Natural killer cell (primary cell): ENCODE measurements at regions not wholly inside any gene's neighbourhood (a gene's known extent, or its start where the extent isn't known, plus 50 kb on each side); places are given as distances from the start of the nearest gene placed in this dataset.

Experiments
- ATAC-seq, 3 donors: fragments of 150-1000 bp in 2 of 3; fragments of 200-7000 bp in 1 of 3; cut with Tn5 transposase; 1 replicate in 1 of 3; 2 replicates in 2 of 3; pipeline ENCODE4 v1.10.0; 2021; ENCODE audit warnings: mild to moderate bottlenecking in 2 of 3, moderate library complexity in 2 of 3
- DNase-seq, 2 donors: peaks; one replicate each; pipeline versions ENCODE4 v3.0.0 to v3.0.0-alpha.2; 2013 to 2021; ENCODE audit warnings: mixed read lengths in 1 of 2
- H3K27ac ChIP-seq: one replicate; pipeline ENCODE4 v1.5.1; 2013; ENCODE audit warnings: mild to moderate bottlenecking, low read length
- H3K27me3 ChIP-seq: one replicate; pipeline ENCODE4 v1.6.1; 2013; ENCODE audit warnings: low read length; ENCODE audit not compliant: control insufficient read depth, insufficient read depth
- H3K36me3 ChIP-seq: one replicate; pipeline ENCODE4 v1.6.1; 2013; ENCODE audit warnings: low read length; ENCODE audit not compliant: control insufficient read depth, insufficient read depth
- H3K4me1 ChIP-seq: one replicate; pipeline ENCODE4 v1.6.1; 2013; ENCODE audit warnings: low read length; ENCODE audit not compliant: control insufficient read depth, insufficient read depth
- H3K4me3 ChIP-seq: one replicate; pipeline ENCODE4 v1.5.1; 2013; ENCODE audit warnings: low read length
- H3K9me3 ChIP-seq: one replicate; pipeline ENCODE4 v1.6.1; 2013; ENCODE audit warnings: low read length; ENCODE audit not compliant: control insufficient read depth, insufficient read depth
- H3K27ac Mint-ChIP-seq, 2 donors: one replicate each; pipeline ENCODE4 v1.8.0; 2022; ENCODE audit warnings: mild to moderate bottlenecking in 2 of 2, mixed read lengths in 2 of 2, moderate library complexity in 1 of 2
- H3K27me3 Mint-ChIP-seq, 2 donors: one replicate each; pipeline ENCODE4 v1.8.0; 2022; ENCODE audit warnings: low read depth in 2 of 2, mixed read lengths in 2 of 2
- H3K36me3 Mint-ChIP-seq: one replicate; pipeline ENCODE4 v1.8.0; 2022; ENCODE audit warnings: mixed read lengths
- H3K4me1 Mint-ChIP-seq, 2 donors: one replicate each; pipeline ENCODE4 v1.8.0; 2022; ENCODE audit warnings: mixed read lengths in 2 of 2
- H3K4me3 Mint-ChIP-seq: one replicate; pipeline ENCODE4 v1.8.0; 2022; ENCODE audit warnings: mild to moderate bottlenecking, moderate library complexity, mixed read lengths
- H3K9me3 Mint-ChIP-seq, 2 donors: one replicate each; pipeline ENCODE4 v1.8.0; 2022; ENCODE audit warnings: mixed read lengths in 2 of 2
- CTCF ChIP-seq: fragments of 200-600 bp; IDR thresholded peaks from one replicate; pipeline ENCODE4 v1.8.0; 2022; ENCODE audit warnings: antibody characterized with exemption
- WGBS: methylation state at CpG from one replicate; pipeline ENCODE4 v1.1.7; 2013; ENCODE audit warnings: missing lambda C conversion rate; ENCODE audit not compliant: insufficient coverage; 5-methylcytosine and 5-hydroxymethylcytosine counted together
- intact Hi-C: fragments of 100-400 bp; cut with micrococcal nuclease; formaldehyde crosslinking; loops from one replicate; pipeline ENCODE4 v1.14.2; 2022

GRCh38 chr14:94700336-94700735, 69.6 kb downstream of the GSC start:
- Histone ChIP-seq H3K27ac (no peak overlapping the region), H3K36me3 (no peaks in the 10 kb centered on the region), H3K4me1 (no peaks in the 10 kb centered on the region), H3K4me3 (no peak overlapping the region), H3K9me3 (no peaks in the 10 kb centered on the region), H3K27me3 (no peaks in the 10 kb centered on the region)
- no peak overlapping the region for H3K4me3 Mint-ChIP-seq
- H3K27me3 Mint-ChIP-seq: no peaks in the 10 kb centered on the region
- DNase-seq: no peak
- no peak overlapping the region for H3K27ac Mint-ChIP-seq
- intact Hi-C loops: no loop called here
- no peaks in the 10 kb centered on the region for H3K36me3 Mint-ChIP-seq
- TF ChIP-seq CTCF: no peak
- no peaks in the 10 kb centered on the region for H3K9me3 Mint-ChIP-seq
- no peak for ATAC-seq
- 78% methylated on average over 8 of the region's 8 CpGs for WGBS
- no peaks in the 10 kb centered on the region for H3K4me1 Mint-ChIP-seq

GRCh38 chr14:94699831-94700230, 70.1 kb downstream of the GSC start:
- 69% methylated on average over 9 of the region's 9 CpGs for WGBS
- DNase-seq (no peak), ATAC-seq (no peak)
- no peaks in the 10 kb centered on the region for H3K36me3 Mint-ChIP-seq
- no peak overlapping the region for H3K4me3 Mint-ChIP-seq
- H3K27me3 Mint-ChIP-seq: no peaks in the 10 kb centered on the region
- no peaks in the 10 kb centered on the region for H3K27me3 ChIP-seq
- no peaks in the 10 kb centered on the region for H3K4me1 ChIP-seq
- intact Hi-C loops: no loop called here
- H3K9me3 Mint-ChIP-seq: no peaks in the 10 kb centered on the region
- no peak overlapping the region for H3K27ac Mint-ChIP-seq
- no peak overlapping the region for H3K27ac ChIP-seq
- no peak for TF ChIP-seq CTCF
- H3K9me3 ChIP-seq: no peaks in the 10 kb centered on the region
- H3K4me3 ChIP-seq: no peak overlapping the region
- no peaks in the 10 kb centered on the region for H3K36me3 ChIP-seq
- no peaks in the 10 kb centered on the region for H3K4me1 Mint-ChIP-seq

GRCh38 chr14:94697773-94698556, 71.9 kb downstream of the GSC start:
- Histone ChIP-seq H3K9me3 (no peaks in the 10 kb centered on the region), H3K4me1 (no peaks in the 10 kb centered on the region), H3K27ac (no peak overlapping the region), H3K27me3 (no peaks in the 10 kb centered on the region), H3K4me3 (no peak overlapping the region), H3K36me3 (no peaks in the 10 kb centered on the region)
- no peak for TF ChIP-seq CTCF
- Mint-ChIP-seq H3K27me3 (no peaks in the 10 kb centered on the region), H3K9me3 (no peaks in the 10 kb centered on the region), H3K36me3 (no peaks in the 10 kb centered on the region), H3K27ac (no peak overlapping the region), H3K4me3 (no peak overlapping the region), H3K4me1 (no peaks in the 10 kb centered on the region)
- WGBS: 47% methylated on average over 12 of the region's 12 CpGs
- DNase-seq (no peak), ATAC-seq (no peak)
- intact Hi-C loops: no loop called here

GRCh38 chr14:94696518-94696917, 73.4 kb downstream of the GSC start:
- Histone ChIP-seq H3K27me3 (no peaks in the 10 kb centered on the region), H3K27ac (no peak overlapping the region), H3K4me1 (no peaks in the 10 kb centered on the region), H3K36me3 (no peaks in the 10 kb centered on the region), H3K4me3 (no peak overlapping the region), H3K9me3 (no peaks in the 10 kb centered on the region)
- H3K27ac Mint-ChIP-seq: no peak overlapping the region
- 80% methylated on average over 5 of the region's 7 CpGs for WGBS
- ATAC-seq (no peak), DNase-seq (no peak)
- H3K9me3 Mint-ChIP-seq: no peaks in the 10 kb centered on the region
- H3K4me3 Mint-ChIP-seq: no peak overlapping the region
- TF ChIP-seq CTCF: no peak
- H3K36me3 Mint-ChIP-seq: no peaks in the 10 kb centered on the region
- intact Hi-C loops: no loop called here
- H3K4me1 Mint-ChIP-seq: no peaks in the 10 kb centered on the region
- peaks cover under 1% of the 10 kb centered on the region in 2 donors for H3K27me3 Mint-ChIP-seq
